ENCODE measurements at regions not wholly inside any gene's neighbourhood (a gene's known extent, or its start where the extent isn't known, plus 50 kb on each side); places are given as distances from the start of the nearest gene placed in this dataset.
"Not testable (repeated sequence)": the region's sequence is repeated elsewhere in the genome, so short reads cannot be mapped to it uniquely, and the experiment has no call there.

DNA sequence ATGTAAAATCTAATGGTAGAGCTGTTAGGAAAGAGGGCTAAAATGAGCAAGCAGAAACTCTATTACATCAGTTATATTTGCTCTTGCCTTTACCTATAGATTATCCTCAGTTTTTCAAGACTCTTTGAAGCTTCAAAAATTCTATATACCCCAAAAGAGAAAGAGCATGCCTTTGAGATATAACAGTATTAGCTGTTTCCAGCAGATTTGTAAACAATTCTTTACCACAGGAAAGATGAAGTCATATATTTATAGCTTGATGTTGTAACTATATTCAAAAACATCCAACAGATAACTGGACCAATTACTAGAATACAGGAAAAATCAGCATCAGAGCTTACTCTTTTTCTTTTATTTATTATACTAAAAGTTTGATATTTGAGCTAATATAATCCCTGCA lies 416.2 kb upstream of the TPK1 start:
- DNase-seq, result no peak

DNA sequence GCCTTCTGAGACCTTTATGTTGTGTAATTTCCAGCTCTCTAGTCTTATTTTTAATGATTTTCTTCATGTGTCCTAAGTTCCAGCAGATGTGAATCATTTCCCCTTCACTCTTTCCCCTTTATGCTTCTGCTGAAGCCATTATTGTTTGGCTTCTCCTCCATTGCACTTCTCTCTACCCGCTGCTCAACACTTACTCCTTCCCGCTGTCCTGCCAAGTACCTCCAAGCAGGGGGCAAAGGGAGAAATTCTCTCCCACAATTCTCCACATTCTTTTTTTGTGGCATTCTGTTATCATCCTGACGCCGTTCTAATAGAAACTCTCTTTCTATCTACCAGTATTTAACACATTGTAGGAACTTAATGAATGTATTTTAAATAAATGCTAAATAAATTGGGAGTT lies 388.9 kb upstream of the TPK1 start:
- DNase-seq, result no peak

DNA sequence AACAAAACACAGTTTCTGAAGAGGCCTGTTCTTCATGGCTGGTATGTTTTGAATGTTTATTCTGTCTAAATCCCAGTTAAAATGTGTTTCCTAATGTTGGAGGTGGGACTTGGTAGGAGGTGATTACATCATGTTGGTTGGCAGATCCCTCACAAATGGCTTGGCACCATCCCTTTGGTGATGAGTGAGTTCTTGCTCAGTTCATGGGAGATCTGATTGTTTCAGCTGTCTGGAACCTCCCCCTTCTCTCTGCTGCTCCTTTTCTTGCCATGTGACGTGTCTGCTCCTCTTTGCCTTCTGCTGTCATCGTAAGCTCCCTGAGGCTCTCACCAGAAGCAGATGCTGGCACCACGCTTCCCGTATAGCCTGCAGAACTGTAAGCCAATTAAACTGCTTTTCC lies 383.6 kb upstream of the TPK1 start:
- no peak for DNase-seq

DNA sequence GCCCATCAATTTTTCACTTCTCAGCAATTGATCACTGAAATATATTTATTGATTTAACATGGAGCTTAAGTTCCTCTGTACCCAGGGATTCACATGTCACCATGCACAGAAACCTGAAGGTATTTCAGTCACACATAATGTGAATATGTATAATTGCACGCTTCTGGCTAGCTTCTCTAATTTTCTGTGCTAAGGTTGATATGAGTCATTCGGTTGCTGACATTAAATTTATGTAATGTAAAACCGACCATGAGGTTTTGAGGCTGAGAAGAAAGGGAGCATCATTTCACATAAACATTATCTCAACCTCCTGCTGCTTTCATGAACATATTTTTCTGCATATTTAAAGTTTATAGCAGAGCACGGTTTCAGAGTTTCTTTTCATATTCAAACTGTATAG lies 381.0 kb upstream of the TPK1 start:
- DNase-seq, result no peak

DNA sequence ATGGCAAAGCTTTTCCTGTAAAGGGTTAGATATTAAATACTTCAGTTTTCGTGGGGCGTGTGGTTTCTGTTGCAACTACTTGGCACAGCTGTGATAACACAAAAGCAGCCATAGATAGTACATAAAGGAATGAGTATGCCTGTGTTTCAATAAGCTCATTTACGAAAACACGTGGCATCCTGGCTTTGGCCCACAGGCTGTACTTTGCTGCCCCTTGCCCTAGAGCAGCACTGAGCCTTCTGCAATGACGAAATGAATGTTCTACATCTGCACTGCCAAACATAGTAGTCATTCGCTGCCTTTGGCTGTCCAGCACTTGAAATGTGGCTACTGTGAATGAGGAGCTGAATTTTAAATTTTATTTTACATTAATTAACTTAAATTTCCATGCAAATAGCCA lies 376.2 kb upstream of the TPK1 start:
- DNase-seq, result no peak

DNA sequence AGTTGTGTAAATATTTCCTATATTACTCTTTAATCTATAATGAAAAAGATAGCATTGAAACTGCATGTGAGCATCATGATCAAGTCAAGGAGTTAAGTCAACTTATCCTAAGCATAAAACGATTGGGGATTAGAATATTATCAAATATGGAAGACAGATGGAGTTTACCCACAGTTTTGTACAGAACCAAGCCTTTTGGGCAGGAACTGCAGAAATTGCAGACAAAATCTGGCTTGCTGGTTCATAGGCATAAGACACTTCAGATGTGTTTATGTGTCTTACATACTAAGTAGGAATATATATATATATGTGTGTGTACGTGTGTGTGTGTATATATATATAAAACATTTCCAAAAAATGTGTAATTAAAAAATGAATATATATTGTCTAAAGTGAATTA lies 375.4 kb upstream of the TPK1 start:
- DNase-seq, result no peak

DNA sequence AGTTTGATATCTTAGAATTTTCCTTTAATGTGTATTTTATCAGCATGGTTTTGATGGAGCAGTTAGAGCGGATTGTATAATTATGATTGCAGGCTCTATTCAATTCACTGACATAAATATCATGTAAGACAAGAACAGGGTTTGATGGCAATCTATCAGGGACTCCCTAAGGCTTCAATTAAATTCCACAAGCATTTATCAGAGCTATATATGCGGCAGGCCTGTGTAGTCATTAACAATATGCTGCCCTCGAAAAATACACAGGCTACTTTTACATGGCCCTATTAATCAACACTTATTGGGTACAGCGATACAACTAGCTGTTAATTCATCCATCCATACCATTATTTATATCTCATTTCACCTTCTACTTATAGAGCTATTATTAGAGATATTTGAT lies 358.1 kb upstream of the TPK1 start:
- no peak for DNase-seq

DNA sequence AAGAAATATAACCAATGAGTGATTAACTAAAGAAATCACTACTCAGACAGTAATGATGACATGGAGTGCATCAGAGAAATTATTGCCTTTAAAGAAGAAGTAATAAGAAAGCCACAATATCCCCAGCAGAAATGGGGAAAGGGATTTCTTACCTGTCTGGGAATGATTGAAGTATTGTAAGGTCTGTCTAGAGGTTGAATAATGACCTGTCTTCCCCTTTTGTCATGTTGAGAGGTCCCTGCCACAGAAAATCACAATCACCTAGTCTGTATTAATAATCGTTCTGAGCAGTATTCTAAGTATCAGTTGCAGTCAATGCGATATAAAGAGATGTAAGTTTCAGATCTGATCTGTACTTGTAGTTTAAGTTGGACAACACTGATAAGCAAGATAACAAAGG lies 349.1 kb upstream of the TPK1 start:
- DNase-seq, result no peak

DNA sequence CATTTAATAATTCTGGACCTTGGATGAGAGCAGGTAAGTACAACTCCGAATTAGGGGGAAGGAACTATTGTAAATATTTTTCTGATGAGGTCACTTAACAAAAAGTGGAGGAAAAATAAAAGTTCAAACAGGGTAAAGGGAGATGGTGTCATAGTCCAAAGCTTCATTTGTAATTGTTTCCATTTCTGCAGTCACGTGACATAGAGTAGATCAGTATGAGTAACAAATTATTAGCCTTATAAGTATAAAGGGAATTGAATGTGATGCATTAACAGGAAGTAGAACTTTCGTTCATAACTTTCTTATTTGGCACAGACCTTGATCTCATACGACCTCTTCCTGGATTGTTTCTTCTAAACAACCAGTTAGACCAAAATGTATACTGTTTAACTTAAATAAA lies 347.2 kb upstream of the TPK1 start:
- DNase-seq, result no peak

DNA sequence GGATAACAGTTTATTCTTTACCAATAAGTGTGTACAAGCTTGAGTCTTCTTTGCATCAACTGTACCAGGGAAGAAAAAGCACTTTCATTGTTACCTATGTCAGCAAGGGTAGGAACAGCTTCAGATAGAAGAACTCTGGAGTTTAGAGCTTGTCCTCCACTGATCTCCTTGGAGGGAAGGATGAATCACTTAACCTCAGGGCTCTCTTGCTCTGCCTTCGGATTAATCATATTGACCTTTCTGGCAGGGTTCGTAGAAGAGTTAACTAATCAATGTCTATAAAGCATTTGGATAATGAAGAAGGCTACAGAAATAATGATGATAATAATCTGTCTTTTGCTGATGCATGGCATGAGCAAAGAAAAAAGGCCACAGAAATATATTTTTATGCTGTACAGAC lies 339.5 kb upstream of the TPK1 start:
- DNase-seq, result no peak

DNA sequence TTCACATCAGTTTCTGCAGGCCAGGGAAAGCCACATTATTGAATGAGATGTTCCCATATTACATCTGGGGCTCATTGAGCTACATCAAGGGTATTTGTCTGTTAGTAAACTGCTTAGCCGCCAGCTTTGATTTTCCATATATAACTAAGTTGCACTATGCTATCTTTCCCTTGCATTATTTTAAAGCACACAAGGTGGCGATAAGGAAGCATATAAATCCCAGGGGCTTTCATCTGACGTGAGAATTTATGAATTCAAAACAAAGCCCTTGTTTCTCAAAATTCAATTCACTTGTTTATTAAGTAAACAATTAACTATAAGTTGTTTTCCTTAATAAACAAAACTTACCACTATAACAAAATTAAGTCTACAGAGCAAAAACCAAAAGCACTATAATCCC lies 334.1 kb upstream of the TPK1 start:
- peak; percentile 56 for DNase-seq

DNA sequence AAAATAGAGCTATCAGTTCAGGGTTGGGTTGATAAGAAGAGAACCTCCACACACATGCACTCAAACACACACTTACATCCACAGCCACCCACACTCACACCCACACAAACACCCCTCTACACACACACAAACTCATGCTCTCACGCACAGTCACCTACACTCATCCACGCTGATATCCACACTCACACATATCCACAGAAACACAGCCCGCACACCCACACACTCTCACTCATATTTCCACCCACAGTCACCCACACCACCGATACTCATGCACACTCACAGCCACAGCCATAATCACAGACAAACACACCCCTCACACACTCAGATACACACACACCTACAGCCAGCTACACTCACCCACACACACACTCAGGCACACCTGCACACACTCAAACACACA lies 333.0 kb upstream of the TPK1 start:
- no peak for DNase-seq

DNA sequence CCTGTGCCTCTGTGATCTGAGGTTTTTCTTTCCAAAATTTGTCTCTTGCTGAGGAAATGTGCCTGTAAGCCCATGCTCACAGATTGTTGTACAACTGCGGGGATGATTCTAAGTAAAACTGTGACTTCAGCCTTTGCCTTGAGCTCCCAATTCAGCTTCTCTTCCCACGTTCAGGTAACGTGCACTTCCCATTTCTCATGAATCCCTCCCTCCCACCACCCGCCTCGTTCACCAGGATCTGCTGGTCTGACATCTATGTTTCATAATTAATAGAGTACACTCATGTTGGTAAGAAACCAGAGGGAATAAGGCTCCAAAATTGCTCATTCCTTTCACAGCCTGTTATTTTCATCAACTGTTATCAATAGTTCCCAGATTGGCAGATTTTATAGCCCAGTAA lies 332.6 kb upstream of the TPK1 start:
- DNase-seq, result no peak

DNA sequence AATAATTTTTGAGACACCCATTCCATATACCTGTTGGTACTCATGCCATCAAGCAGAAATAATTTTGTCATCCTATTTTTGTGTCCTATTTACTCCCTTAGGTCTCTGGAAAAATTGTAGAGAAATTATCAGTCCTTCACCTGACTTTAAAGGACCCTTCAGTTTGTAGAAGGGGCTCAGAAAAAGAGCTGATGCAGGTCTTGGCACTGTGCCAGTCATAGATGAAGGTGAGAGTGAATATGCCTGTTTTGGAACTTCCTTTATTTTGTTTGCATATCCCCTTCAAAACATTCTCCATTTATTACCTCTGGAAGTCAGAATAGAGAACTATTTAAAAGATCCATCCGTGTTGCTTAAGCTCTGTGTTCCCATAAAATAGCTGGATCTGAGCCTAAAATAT lies 321.0 kb upstream of the TPK1 start:
- DNase-seq, result no peak

DNA sequence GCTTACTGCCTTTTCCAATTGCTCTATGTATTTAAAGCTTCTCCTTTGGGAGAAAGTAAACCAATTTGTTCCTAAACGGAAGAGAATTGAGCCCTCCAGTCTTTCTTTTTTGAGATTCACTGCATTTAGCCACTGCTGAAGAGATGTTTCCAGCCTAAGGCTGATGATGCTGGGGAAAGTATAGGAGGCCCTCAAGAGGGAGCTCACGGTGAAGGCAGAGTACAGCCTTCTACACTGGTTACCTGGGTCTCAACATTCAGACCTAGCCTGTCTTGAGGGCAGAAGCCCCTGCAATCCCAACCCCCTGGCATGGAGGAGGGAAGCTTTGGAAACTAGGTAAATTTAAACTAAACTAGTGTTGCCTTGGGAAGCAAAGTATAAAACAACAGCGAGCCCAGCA lies 316.7 kb upstream of the TPK1 start:
- no peak for DNase-seq

DNA sequence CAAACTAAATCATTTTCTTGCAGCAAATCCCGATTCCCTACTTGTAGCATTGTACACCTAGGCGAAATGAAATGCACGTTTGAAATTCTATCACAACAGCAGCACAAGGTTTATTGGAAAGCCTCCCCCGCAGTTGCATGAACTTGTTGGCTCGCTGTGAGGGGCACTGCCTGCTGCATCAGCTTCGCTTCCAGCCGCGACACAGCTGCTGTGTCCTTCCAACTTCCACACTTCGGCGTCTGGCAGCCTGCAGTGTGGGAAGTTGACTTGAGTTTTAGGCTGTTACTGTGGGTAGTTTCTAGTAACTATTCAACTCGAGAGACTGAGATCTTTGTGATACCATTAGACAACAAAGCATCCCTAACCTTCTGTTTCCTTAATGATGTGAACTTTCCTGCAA lies 315.8 kb upstream of the TPK1 start:
- DNase-seq, result no peak

DNA sequence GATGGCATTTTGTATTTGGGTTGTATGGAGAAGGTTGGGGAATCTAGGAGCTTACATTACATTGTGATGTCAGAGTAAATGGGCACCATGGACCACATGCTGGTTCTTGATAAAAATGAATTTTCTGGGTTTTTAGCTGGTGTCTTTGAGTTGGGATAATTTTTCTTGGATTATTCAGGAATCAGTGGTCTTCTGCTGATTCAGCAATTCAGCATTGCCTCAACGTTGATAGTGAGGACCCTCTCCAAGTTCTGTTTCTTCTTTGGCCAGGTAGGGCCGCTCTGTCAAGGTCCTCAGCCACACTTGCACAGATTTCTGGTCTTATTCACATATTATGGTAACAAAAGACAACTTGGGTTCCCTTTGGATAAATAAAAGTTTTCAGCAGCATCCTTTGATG lies 312.0 kb upstream of the TPK1 start:
- DNase-seq, result no peak

DNA sequence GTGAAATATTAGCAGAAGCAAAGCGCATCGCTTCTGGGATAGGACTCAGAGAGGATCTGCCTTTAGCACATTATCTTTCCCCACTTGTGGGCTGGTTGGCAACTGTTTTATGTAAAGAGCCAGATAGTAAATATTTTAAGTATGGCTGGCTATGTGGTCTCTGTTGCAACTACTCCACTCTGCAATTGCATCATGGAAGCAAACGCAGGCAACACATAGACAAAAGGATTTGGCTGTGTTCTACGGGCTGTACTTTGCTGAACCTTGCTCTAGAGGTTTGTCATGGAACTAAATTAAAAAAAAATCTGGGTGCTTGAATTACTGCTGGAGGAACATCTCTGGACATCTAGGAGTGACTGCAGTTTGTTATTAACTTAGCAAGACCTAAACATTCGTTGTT lies 307.8 kb upstream of the TPK1 start:
- DNase-seq, result no peak

DNA sequence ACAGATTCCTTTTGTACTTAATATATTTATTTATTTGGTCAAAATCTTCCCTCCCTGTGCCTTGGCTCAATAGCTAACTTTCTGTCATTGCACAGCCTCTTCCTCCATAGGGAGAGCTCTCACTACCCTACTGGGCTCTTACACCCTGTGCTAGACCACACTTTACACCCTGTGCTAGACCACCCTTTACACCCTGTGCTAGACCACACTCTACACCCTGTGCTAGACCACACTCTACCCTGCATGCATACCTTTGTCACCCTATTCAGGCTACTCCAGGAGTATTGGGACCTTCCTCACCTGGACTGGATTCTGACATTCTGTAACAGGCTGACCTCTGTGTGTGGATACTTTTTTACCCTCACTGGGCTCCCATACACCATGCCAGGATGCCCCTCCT lies 298.5 kb upstream of the TPK1 start:
- DNase-seq, result no peak

DNA sequence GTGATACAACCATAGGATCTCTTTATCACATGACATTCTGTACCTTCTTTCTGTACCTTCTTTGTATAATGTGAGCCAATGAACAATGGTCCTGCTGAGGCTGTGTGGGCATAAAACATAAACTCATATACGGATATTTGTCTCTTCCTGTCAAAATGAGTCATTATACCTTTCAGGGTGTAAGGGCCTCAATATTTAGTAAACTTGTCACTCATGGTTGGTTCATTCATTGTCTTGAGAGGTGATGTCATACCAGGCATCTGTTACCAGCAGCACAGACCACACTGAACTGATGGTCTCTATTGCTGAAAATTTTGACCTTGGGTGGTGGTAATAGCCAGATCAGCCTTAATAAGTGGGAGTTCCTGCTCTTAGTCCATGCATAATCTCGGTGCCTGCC lies 287.6 kb upstream of the TPK1 start:
- DNase-seq, result no peak

DNA sequence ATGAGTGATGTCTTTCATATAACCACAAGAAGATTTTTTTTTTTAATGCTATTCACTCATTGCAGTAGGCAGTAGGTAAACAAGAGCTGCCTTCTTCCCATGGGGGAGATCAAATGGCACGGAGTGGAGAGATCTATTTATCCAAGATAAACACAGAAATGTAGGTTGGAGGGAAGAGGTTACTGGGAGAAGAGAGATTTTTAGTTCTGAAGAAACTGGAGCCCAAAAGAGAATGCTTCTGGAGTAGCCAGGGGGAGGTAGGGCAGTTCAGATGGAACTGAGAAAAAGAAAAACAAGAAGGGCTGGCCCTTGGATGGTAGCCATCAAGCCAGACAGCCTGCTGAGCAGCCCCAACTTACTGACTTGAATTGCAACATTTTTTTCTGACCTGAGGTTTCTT lies 270.1 kb upstream of the TPK1 start:
- no peak for DNase-seq

DNA sequence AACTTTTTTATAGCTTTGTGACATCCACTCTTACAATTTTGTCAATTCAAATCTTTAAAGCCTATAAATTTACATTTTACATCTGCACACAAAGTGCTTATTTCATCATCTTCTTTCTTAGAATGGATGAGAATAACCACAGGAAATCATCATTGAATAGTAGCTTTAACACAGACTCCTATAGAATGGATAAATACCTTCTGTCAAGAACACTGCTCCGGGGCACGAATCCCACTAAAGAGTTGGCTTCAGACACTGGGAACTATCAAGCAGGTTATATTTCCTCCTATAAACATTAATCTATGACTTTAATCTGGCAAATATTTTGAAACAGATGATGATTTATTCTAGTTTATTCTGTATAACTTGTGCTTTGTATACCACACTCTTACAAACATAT lies 269.7 kb upstream of the TPK1 start:
- no peak for DNase-seq

DNA sequence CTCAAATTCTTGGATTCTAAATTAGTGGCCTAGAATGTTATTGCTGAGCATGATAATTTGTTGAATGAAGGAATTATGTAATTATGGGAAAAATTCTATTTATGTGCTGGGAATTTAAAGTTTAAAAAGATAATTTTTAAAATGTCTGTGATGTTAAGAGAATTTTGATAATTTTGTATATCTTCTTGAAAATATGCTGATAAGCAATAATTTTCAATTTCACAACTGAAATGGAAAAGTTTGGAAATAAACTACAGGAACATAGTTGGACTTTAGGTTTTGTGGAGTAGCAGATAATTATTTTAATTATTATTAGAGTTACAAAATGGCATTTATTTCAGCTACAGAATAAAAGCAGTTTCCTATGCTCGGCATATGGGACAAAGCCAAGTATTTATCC lies 268.5 kb upstream of the TPK1 start:
- DNase-seq, result no peak

DNA sequence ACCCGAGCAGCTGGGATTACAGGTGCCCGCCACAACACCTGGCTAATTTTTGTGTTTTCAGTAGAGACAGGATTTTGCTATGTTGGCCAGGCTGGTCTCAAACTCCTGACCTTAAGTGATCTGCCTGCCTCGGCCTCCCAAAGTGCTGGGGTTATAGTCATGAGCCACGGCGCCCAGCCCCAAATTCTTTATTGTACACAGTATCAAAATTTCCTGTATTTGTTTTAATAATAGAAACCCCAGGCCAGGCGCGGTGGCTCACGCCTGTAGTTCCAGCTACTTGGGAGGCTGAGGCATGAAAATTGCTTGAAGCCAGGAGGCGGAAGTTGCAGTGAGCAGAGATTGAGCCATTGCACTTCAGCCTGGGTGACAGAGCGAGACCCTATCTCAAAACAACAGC lies 266.3 kb upstream of the TPK1 start:
- not testable (repeated sequence) for DNase-seq

DNA sequence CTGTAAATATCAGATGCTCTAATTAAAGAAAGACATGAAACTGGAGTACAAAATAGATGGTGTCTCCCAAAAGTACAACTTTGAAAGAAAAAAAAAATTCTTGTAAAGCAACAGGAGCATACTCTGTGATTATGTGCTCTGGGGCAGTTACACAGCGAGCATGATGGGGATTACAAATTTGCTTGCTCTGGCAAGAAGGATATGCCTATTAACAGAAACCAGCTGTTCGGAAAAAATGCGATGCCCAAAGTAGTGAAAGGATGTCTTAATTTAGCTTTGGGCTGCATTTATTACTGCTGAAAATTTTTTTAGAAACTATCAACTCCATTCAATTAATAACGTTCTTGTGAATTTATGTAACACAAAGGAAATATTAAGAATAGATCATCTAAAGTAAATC lies 256.9 kb upstream of the TPK1 start:
- DNase-seq, result peak; percentile 35

DNA sequence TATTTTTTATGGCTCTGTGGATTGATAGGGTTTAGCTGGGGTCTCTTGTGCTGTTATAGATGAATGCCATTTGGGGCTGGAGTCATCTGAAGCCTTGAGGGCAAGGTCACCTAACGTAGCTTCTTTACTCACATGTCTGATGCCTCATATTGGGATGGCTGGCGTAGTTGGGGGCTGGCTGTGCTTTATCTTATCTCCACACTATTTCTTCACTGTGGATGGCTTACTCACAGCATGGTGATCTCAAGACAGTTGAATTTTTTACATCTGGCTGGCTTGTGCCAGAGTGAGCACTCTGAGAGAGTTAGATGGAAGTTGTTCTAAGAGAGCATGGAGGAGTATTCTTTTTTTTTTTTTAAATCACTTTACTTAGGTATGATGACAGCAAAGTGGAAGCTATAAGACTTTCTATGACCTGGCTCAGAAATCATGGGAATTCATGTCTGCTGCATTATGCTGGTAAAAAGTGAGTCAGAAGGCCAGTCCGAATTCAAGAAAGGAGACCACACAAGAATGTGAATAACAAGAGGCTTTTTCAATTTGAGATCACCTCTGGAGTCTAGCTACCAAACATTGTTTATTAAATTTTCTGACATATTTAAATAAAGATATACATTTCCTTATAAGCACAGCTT lies 252.4 kb upstream of the TPK1 start:
- DNase-seq, result no peak
